AG09319 (cell line): ENCODE measurements at regions not wholly inside any gene's neighbourhood (a gene's known extent, or its start where the extent isn't known, plus 50 kb on each side); places are given as distances from the start of the nearest gene placed in this dataset.

Source experiments
- DNase-seq: peaks from one replicate; pipeline ENCODE4 v3.0.0-alpha.2; 2010; ENCODE audit warnings: low read depth; ENCODE audit errors: extremely low read depth
- TF ChIP-seq, protein P1 (sequence below): IDR thresholded peaks from 2 replicates; pipeline ENCODE4 v1.5.1; 2011; ENCODE audit warnings: low read depth, mild to moderate bottlenecking, inconsistent platforms, low read length, moderate library complexity

DNA sequence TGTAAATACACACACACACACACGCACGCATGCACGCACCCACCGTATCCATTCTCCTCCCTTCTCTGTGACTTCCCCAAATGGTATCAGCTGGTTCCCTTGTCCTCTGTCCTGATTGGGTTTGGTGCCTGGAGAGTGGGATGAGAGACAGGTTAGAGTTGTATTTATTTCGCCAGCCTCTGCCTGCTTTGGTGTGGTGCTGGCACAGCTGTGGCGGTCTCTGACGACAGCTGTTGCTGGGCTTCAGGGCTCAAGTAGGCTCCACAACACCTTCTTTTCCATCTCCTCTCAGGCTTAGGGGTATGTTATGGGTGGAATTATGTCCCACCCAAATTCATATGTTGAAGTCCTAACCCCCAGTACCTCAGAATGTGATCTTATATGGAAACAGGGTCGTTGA, 94.9 kb upstream of the ITGA6 start:
- TF ChIP-seq, protein P1, sequence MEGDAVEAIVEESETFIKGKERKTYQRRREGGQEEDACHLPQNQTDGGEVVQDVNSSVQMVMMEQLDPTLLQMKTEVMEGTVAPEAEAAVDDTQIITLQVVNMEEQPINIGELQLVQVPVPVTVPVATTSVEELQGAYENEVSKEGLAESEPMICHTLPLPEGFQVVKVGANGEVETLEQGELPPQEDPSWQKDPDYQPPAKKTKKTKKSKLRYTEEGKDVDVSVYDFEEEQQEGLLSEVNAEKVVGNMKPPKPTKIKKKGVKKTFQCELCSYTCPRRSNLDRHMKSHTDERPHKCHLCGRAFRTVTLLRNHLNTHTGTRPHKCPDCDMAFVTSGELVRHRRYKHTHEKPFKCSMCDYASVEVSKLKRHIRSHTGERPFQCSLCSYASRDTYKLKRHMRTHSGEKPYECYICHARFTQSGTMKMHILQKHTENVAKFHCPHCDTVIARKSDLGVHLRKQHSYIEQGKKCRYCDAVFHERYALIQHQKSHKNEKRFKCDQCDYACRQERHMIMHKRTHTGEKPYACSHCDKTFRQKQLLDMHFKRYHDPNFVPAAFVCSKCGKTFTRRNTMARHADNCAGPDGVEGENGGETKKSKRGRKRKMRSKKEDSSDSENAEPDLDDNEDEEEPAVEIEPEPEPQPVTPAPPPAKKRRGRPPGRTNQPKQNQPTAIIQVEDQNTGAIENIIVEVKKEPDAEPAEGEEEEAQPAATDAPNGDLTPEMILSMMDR: no peak
- DNase-seq: no peak

- TF ChIP-seq, protein P1: no peak
- no peak for DNase-seq
Observed at GRCh38 chr2:172333235-172333977, 94.0 kb upstream of the ITGA6 start.

GRCh38 chr2:172333978-172334330, 93.4 kb upstream of the ITGA6 start:
- TF ChIP-seq, protein P1: no peak
- DNase-seq: no peak

GRCh38 chr2:172334988-172335387, 92.4 kb upstream of the ITGA6 start:
- TF ChIP-seq, protein P1: no peak
- no peak for DNase-seq

DNA sequence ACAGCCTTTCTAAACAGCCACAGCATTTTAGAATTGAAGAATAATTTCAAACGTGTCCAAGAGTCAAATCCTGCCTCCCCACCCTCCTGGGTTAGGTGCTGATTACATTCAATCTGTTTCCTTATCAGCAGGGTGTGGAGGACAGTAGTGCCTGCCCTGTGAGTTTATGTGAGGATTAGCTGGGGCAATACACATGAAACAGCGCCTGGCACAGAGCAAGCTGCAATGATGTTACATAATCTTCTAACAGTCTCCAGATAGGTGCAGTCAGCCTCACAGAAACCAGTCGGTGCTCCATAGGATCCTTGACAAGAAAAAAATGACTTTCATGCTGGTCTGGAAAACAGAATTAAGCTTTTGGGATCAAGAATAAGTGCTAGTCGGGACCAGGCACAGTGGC, 91.7 kb upstream of the ITGA6 start:
- TF ChIP-seq, protein P1: no peak
- no peak for DNase-seq

DNA sequence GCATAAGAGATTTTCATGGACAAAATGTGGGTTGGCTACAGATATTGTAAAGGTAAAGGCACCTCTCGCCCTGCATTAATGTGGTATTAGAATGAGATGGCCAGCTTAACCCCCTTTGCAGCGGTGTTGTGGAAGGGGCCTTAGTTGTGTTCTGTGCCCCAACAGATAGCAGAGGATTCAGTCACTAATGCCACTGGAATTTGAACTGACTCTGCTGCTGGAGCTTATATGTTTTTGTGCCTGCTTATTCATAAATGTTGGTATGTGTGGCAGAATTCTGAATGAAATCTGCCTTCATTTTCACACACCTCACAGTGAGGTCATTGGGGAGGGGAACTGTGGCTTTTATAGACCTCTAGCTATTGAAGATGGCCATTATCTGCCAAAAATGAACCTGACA, 90.7 kb upstream of the ITGA6 start:
- TF ChIP-seq, protein P1: no peak
- DNase-seq: no peak

DNA sequence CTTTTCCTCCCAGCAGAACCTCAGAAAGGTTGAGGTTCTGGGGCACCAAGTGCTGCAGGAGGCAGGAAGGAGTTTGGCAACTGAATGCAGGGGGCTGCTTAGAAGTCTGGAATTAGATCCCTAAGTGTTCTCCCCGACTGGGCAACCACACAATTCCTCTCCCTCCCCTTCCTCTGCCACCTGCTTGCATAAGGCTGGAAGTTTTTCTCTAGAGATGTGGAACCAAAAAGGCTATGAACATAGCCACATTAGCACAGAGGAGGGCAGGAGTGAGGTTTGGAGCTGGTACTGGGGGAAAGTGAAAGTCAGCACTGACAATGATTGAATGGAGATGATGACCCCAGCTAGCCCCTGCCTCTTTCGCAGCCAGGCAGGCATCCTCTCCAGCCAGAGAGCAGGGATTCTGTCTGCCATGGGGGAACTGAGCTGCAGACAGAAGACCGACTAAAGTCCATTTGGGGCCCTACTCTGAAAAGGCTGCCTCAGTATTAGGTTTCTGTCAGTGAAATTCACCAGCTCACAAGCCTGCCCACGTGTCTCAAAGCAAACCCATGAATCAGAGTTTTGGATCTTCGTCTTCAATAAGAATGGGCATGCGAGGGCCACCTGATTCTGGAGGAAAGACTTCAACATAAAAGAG, 87.9 kb upstream of the ITGA6 start:
- DNase-seq: no peak
- TF ChIP-seq, protein P1: no peak; the same call in 1 of the 2 replicates
